Uterus (tissue), 3 donors: ENCODE measurements at regions not wholly inside any gene's neighbourhood (a gene's known extent, or its start where the extent isn't known, plus 50 kb on each side); places are given as distances from the start of the nearest gene placed in this dataset.

Experiments
- DNase-seq, 2 donors: peaks; one replicate each; pipeline ENCODE4 v3.0.0-alpha.2; 2019 to 2020
- H3K27ac ChIP-seq, 2 donors: fragments of 200-600 bp; sonication (generic); 1 replicate in 1 of 2; 2 replicates in 1 of 2; pipeline ENCODE4 v1.5.1; 2016 to 2018
- H3K27me3 ChIP-seq, 2 donors: fragments of 200-600 bp; sonication (generic); one replicate each; pipeline ENCODE4 v1.5.1; 2018 to 2019; ENCODE audit warnings: control low read depth in 1 of 2
- H3K36me3 ChIP-seq, 2 donors: fragments of 200-600 bp; sonication (generic); one replicate each; pipeline ENCODE4 v1.5.1; 2019; ENCODE audit warnings: control low read depth in 1 of 2
- H3K4me1 ChIP-seq, 2 donors: fragments of 200-600 bp; sonication (generic); one replicate each; pipeline ENCODE4 v1.5.1; 2018 to 2019; ENCODE audit warnings: control low read depth in 1 of 2
- H3K4me3 ChIP-seq, 2 donors: fragments of 200-600 bp; sonication (generic); 1 replicate in 1 of 2; 2 replicates in 1 of 2; pipeline ENCODE4 v1.5.1; 2018 to 2019; ENCODE audit warnings: mild to moderate bottlenecking in 1 of 2
- H3K9me3 ChIP-seq, 2 donors: fragments of 200-600 bp; sonication (generic); one replicate each; pipeline ENCODE4 v1.5.1; 2019; ENCODE audit warnings: control low read depth in 1 of 2
- CTCF ChIP-seq, 4 experiments: fragments of 200-600 bp in 2 of 4; fragments of 450-650 bp in 2 of 4; sonication (generic) in 2 of 4; IDR thresholded peaks; one replicate each; pipeline ENCODE4 v1.5.1; 2016 to 2019; ENCODE audit warnings: antibody characterized with exemption in 4 of 4, mild to moderate bottlenecking in 2 of 4, moderate library complexity in 1 of 4
- POLR2A ChIP-seq, 2 donors: fragments of 450-650 bp; IDR thresholded peaks; one replicate each; pipeline ENCODE4 v1.6.1; 2016; ENCODE audit warnings: antibody characterized with exemption in 2 of 2, mild to moderate bottlenecking in 1 of 2, moderate library complexity in 1 of 2
- intact Hi-C: fragments of 100-400 bp; cut with DNase I; formaldehyde crosslinking; loops from one replicate; pipeline ENCODE4 v1.15.1; 2023; ENCODE audit warnings: low total_unique reads
- donor health status: DM: yes; HTN: yes; CAD: no.

- TF ChIP-seq POLR2A (IDR thresholded peaks at IDR 0.05) (no peak), CTCF (IDR thresholded peaks at IDR 0.05) (no peak)
- intact Hi-C loops = no loop called here
- DNase-seq = no peak
Measured at GRCh38 chr6:114611696-114612095, 268.9 kb upstream of the HS3ST5 start.

GRCh38 chr6:114608091-114608490 is 265.3 kb upstream of the HS3ST5 start:
- no peaks in the 10 kb centered on the region for H3K27me3 ChIP-seq
- no peak overlapping the region for H3K27ac ChIP-seq
- H3K4me3 ChIP-seq = no peak overlapping the region
- DNase-seq = no peak
- intact Hi-C loops = no loop called here
- H3K4me1 ChIP-seq = no peaks in the 10 kb centered on the region
- no peaks in the 10 kb centered on the region for H3K9me3 ChIP-seq
- H3K36me3 ChIP-seq = no peaks in the 10 kb centered on the region
- no peak for TF ChIP-seq POLR2A (IDR thresholded peaks at IDR 0.05)

More at GRCh38 chr6:114611696-114612095, 268.9 kb upstream of the HS3ST5 start:
- Histone ChIP-seq H3K36me3 (no peaks in the 10 kb centered on the region), H3K4me3 (no peak overlapping the region), H3K27me3 (no peaks in the 10 kb centered on the region), H3K27ac (no peak overlapping the region), H3K9me3 (no peaks in the 10 kb centered on the region), H3K4me1 (no peaks in the 10 kb centered on the region)

- intact Hi-C loops = no loop called here
- Histone ChIP-seq H3K4me1 (no peaks in the 10 kb centered on the region), H3K36me3 (no peaks in the 10 kb centered on the region), H3K27ac (no peak overlapping the region), H3K27me3 (no peaks in the 10 kb centered on the region), H3K4me3 (no peak overlapping the region), H3K9me3 (no peaks in the 10 kb centered on the region)
- DNase-seq = no peak
- TF ChIP-seq POLR2A (IDR thresholded peaks at IDR 0.05) (no peak), CTCF (IDR thresholded peaks at IDR 0.05) (no peak)
Measured at GRCh38 chr6:114605656-114606055, 262.8 kb upstream of the HS3ST5 start.

GRCh38 chr6:114600381-114600780 is 257.6 kb upstream of the HS3ST5 start:
- Histone ChIP-seq H3K4me3 (no peak overlapping the region), H3K36me3 (no peaks in the 10 kb centered on the region), H3K4me1 (no peaks in the 10 kb centered on the region), H3K27me3 (no peaks in the 10 kb centered on the region), H3K9me3 (no peaks in the 10 kb centered on the region), H3K27ac (no peak overlapping the region)
- DNase-seq = no peak
- TF ChIP-seq CTCF (IDR thresholded peaks at IDR 0.05) (no peak), POLR2A (IDR thresholded peaks at IDR 0.05) (no peak)
- intact Hi-C loops = no loop called here

GRCh38 chr6:114595591-114595990 is 252.8 kb upstream of the HS3ST5 start:
- intact Hi-C loops = no loop called here

More at GRCh38 chr6:114595591-114595990, 252.8 kb upstream of the HS3ST5 start:
- Histone ChIP-seq H3K27me3 (no peaks in the 10 kb centered on the region), H3K9me3 (no peaks in the 10 kb centered on the region), H3K4me3 (no peak overlapping the region), H3K27ac (no peak overlapping the region), H3K4me1 (no peaks in the 10 kb centered on the region), H3K36me3 (no peaks in the 10 kb centered on the region)
- no peak for TF ChIP-seq POLR2A (IDR thresholded peaks at IDR 0.05)
- TF ChIP-seq CTCF (IDR thresholded peaks at IDR 0.05) = no peak
- no peak for DNase-seq
